ENCODE measurements at regions not wholly inside any gene's neighbourhood (a gene's known extent, or its start where the extent isn't known, plus 50 kb on each side); places are given as distances from the start of the nearest gene placed in this dataset.

- CTCF ChIA-PET (ENCODE audit: partially characterized antibody): interaction anchor here (0.6 to 5.3 kb wide), 113 partner anchors 9 to 901 kb away, joined by 3 to 140 read pairs (median 4); no protein-coding TSS in a partner anchor
- Histone ChIP-seq H3K9ac (replicated peaks in 1 of 4; ENCODE audit: extremely low read depth in 1 of 4, low read depth in 3 of 4, low read length in 3 of 4) (no peak overlapping the region), H3K9me3 (ENCODE audit: insufficient read depth in 2 of 2, low read depth in 1 of 2, low read length in 1 of 2) (no peaks in the 10 kb centered on the region), H4K8ac (ENCODE audit: extremely low read depth, insufficient read depth, low read length) (no peak overlapping the region), H4K20me1 (replicated peaks in 1 of 2; ENCODE audit: control insufficient read depth in 1 of 2, insufficient read depth in 2 of 2, low read length in 2 of 2) (no peaks in the 10 kb centered on the region), H3K79me2 (ENCODE audit: control insufficient read depth in 1 of 2, insufficient read depth in 2 of 2, low read length in 2 of 2) (no peaks in the 10 kb centered on the region), H3K23ac (ENCODE audit: insufficient read length) (no peak overlapping the region), H3K56ac (replicated peaks; ENCODE audit: insufficient read length, low read depth, low read length) (no peak overlapping the region), H2BK15ac (ENCODE audit: low read length) (0 out of 2 replicates have a peak overlapping the region, but pooled peaks have one; percentile 53), H3K23me2 (ENCODE audit: low read depth, low read length) (no peaks in the 10 kb centered on the region), H3K4me3 (ENCODE audit: extremely low read depth in 1 of 4, insufficient read depth in 2 of 4, low read depth in 3 of 4, low read length in 4 of 4) (no peak overlapping the region), H4K91ac (replicated peaks; ENCODE audit: insufficient read length, low read length) (no peak overlapping the region), H3K27ac (ENCODE audit: low read depth, low read length) (no peak overlapping the region), H3K18ac (ENCODE audit: extremely low read depth, low read length) (no peak overlapping the region), H3K27me3 (replicated peaks in 1 of 4; ENCODE audit: control insufficient read depth in 3 of 4, extremely low read depth in 1 of 4, insufficient read depth in 3 of 4, low read length in 3 of 4) (no peaks in the 10 kb centered on the region), H4K5ac (ENCODE audit: insufficient read length, low read depth, low read length) (no peak overlapping the region), H3K36me3 (ENCODE audit: control insufficient read depth in 2 of 4, insufficient read depth in 4 of 4, low read length in 3 of 4) (no peaks in the 10 kb centered on the region), H2AFZ (ENCODE audit: low read length) (peak overlapping the region; percentile 84), H2BK5ac (ENCODE audit: low read depth, low read length) (no peak overlapping the region), H3K79me1 (ENCODE audit: low read depth, low read length) (no peaks in the 10 kb centered on the region), H2BK12ac (ENCODE audit: low read depth, low read length) (no peak overlapping the region), H3K14ac (ENCODE audit: insufficient read length) (no peak overlapping the region), H2AK5ac (ENCODE audit: low read depth, low read length) (no peak overlapping the region), H3K4ac (replicated peaks; ENCODE audit: insufficient read length, low read depth, low read length) (no peak overlapping the region), H2BK120ac (replicated peaks; ENCODE audit: low read depth, low read length) (no peak overlapping the region), H3K4me1 (replicated peaks in 1 of 4; ENCODE audit: control insufficient read depth in 3 of 4, insufficient read depth in 4 of 4, low read length in 3 of 4) (no peaks in the 10 kb centered on the region), H3K4me2 (ENCODE audit: insufficient read depth in 1 of 2, low read depth in 2 of 2, low read length in 2 of 2) (no peak overlapping the region), H2BK20ac (ENCODE audit: low read length) (no peak overlapping the region)
- peak; percentile 56 to 86 (median 85) for TF ChIP-seq CTCF (IDR thresholded peaks at IDR 0.05; ENCODE audit: control extremely low read depth in 1 of 3, insufficient read depth in 1 of 3, low read depth in 1 of 3, low read length in 3 of 3)
- TF ChIP-seq GTF2F1 (IDR thresholded peaks at IDR 0.05; ENCODE audit: borderline replicate concordance, low read depth, low read length): no peak
- peak; percentile 76 to 87 for TF ChIP-seq RAD21 (IDR thresholded peaks at IDR 0.05 in 1 of 2, conservative IDR thresholded peaks at IDR 0.05 in 1 of 2; ENCODE audit: low read depth in 2 of 2, low read length in 2 of 2)
- TF ChIP-seq SUZ12 (IDR thresholded peaks at IDR 0.05; ENCODE audit: low read length): no peak
- TF ChIP-seq BCL11A (IDR thresholded peaks at IDR 0.05; ENCODE audit: low read depth in 2 of 2, low read length in 2 of 2): no peak
- TF ChIP-seq KDM4A (IDR thresholded peaks at IDR 0.05; ENCODE audit: low read depth, low read length, severe bottlenecking): no peak
- no peak for TF ChIP-seq NRF1 (IDR thresholded peaks at IDR 0.05; ENCODE audit: low read depth, low read length)
- POLR2A ChIA-PET (ENCODE audit: partially characterized antibody): no interaction called here
- peak; percentile 34 to 57 for DNase-seq (ENCODE audit: low read depth in 1 of 2, low spot score in 2 of 2)
- peak; percentile 81 for FAIRE-seq
- WGBS, 2 experiments (ENCODE audit: extremely low coverage in 1 of 2, insufficient coverage in 1 of 2, insufficient read length in 1 of 2, insufficient replicate concordance in 2 of 2, low coverage in 1 of 2, low lambda C conversion rate in 2 of 2, missing lambda C conversion rate in 1 of 2): 44% methylated on average over 9 of the region's 9 CpGs; no CpG with 5 or more reads in 1 of the 2 experiments
Measured at GRCh38 chr5:66306105-66306843, 162.2 kb downstream of the SREK1 start.
